ENCODE measurements at regions not wholly inside any gene's neighbourhood (a gene's known extent, or its start where the extent isn't known, plus 50 kb on each side); places are given as distances from the start of the nearest gene placed in this dataset.

DNA sequence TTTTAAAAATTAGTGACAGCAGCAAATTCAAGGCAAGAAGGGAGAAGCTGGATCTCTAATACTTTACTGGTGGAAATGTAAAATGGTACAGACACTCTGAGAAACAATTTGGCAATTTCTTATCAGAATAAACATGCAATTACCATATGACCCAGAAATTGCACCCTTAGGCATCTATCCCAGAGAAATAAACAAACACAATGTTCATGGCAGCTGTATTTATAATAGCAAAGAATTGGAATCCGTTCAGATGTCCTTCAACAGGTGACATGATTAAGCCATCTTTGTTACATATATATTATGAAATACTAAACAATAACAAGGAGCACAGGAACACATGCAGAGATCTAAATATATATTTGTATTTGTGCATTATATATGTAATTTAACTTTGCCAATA is 756.5 kb downstream of the SLITRK1 start:
- no peak for TF ChIP-seq POLR2A (IDR thresholded peaks at IDR 0.05)
- no peak for TF ChIP-seq CTCF (IDR thresholded peaks at IDR 0.05)
